H9 (cell line): ENCODE measurements at regions not wholly inside any gene's neighbourhood (a gene's known extent, or its start where the extent isn't known, plus 50 kb on each side); places are given as distances from the start of the nearest gene placed in this dataset.

Experiments
- DNase-seq: peaks from one replicate; pipeline ENCODE4 v3.0.0-alpha.2; 2017
- H2AFZ ChIP-seq: one replicate; pipeline ENCODE4 v1.6.1; 2013; ENCODE audit warnings: mild to moderate bottlenecking, low read length, control low read depth, moderate library complexity
- H2AK5ac ChIP-seq: 2 replicates; pipeline ENCODE4 v1.6.1; 2013; ENCODE audit warnings: low read length, control low read depth, mixed read lengths; ENCODE audit not compliant: insufficient read length
- H2BK120ac ChIP-seq: one replicate; pipeline ENCODE4 v1.6.1; 2013; ENCODE audit warnings: low read depth, mild to moderate bottlenecking, low read length, control low read depth, inconsistent platforms; ENCODE audit not compliant: poor library complexity, severe bottlenecking
- H2BK12ac ChIP-seq: 2 replicates; pipeline ENCODE4 v1.6.1; 2013; ENCODE audit warnings: low read length, control low read depth, mixed read lengths, low read depth; ENCODE audit not compliant: insufficient read length
- H2BK15ac ChIP-seq: 2 replicates; pipeline ENCODE4 v1.6.1; 2013; ENCODE audit warnings: low read depth, low read length, control low read depth
- H2BK20ac ChIP-seq: one replicate; pipeline ENCODE4 v1.6.1; 2013; ENCODE audit warnings: low read depth, mild to moderate bottlenecking, low read length, control low read depth, inconsistent platforms; ENCODE audit not compliant: poor library complexity, severe bottlenecking
- H2BK5ac ChIP-seq: 2 replicates; pipeline ENCODE4 v1.6.1; 2013; ENCODE audit warnings: low read length, control low read depth, mixed read lengths; ENCODE audit not compliant: insufficient read length
- H3K14ac ChIP-seq: 2 replicates; pipeline ENCODE4 v1.6.1; 2013; ENCODE audit warnings: low read length, control low read depth; ENCODE audit not compliant: insufficient read depth
- H3K18ac ChIP-seq: 2 replicates; pipeline ENCODE4 v1.6.1; 2013; ENCODE audit warnings: low read depth, mild to moderate bottlenecking, mixed read lengths, low read length, control low read depth; ENCODE audit not compliant: insufficient read length
- H3K23ac ChIP-seq: 2 replicates; pipeline ENCODE4 v1.6.1; 2013; ENCODE audit warnings: low read length, control low read depth, mixed read lengths, low read depth; ENCODE audit not compliant: insufficient read length
- H3K23me2 ChIP-seq: 2 replicates; pipeline ENCODE4 v1.6.1; 2013; ENCODE audit warnings: low read depth, mild to moderate bottlenecking, mixed read lengths, low read length, control low read depth; ENCODE audit not compliant: insufficient read length, poor library complexity, severe bottlenecking
- H3K27ac ChIP-seq: 2 replicates; pipeline ENCODE4 v1.5.1; 2013; ENCODE audit warnings: low read length, control low read depth, mixed read lengths, low read depth; ENCODE audit not compliant: insufficient read length
- H3K27me3 ChIP-seq: 2 replicates; pipeline ENCODE4 v1.6.1; 2013; ENCODE audit warnings: low read length, control low read depth, inconsistent platforms; ENCODE audit not compliant: insufficient read depth
- H3K4ac ChIP-seq: 2 replicates; pipeline ENCODE4 v1.6.1; 2013; ENCODE audit warnings: low read depth, mild to moderate bottlenecking, control low read depth, inconsistent platforms, low read length, moderate library complexity
- H3K4me1 ChIP-seq: 2 replicates; pipeline ENCODE4 v1.6.1; 2013; ENCODE audit warnings: low read length, control low read depth, inconsistent platforms; ENCODE audit not compliant: insufficient read depth
- H3K4me2 ChIP-seq: 2 replicates; pipeline ENCODE4 v1.6.1; 2013; ENCODE audit warnings: low read length, control low read depth, mixed read lengths; ENCODE audit not compliant: insufficient read length, insufficient read depth
- H3K56ac ChIP-seq: 2 replicates; pipeline ENCODE4 v1.6.1; 2013; ENCODE audit warnings: low read depth, mild to moderate bottlenecking, mixed read lengths, low read length, control low read depth; ENCODE audit not compliant: insufficient read length
- H3K79me1 ChIP-seq: 2 replicates; pipeline ENCODE4 v1.6.1; 2013; ENCODE audit warnings: low read depth, mild to moderate bottlenecking, moderate library complexity, low read length, control low read depth, inconsistent platforms; ENCODE audit not compliant: insufficient read depth, poor library complexity, severe bottlenecking
- H3K79me2 ChIP-seq: 2 replicates; pipeline ENCODE4 v1.6.1; 2013; ENCODE audit warnings: low read length, control low read depth, inconsistent platforms; ENCODE audit not compliant: insufficient read depth
- H3K9ac ChIP-seq: 2 replicates; pipeline ENCODE4 v1.6.1; 2013; ENCODE audit warnings: low read length, control low read depth, mixed read lengths; ENCODE audit not compliant: insufficient read length; ENCODE audit errors: extremely low read depth
- H3K9me3 ChIP-seq: one replicate; pipeline ENCODE4 v1.6.1; 2013; ENCODE audit warnings: low read depth, low read length, inconsistent platforms; ENCODE audit not compliant: control insufficient read depth
- H3T11ph ChIP-seq: one replicate; pipeline ENCODE4 v1.6.1; 2013; ENCODE audit warnings: mild to moderate bottlenecking, low read length, control low read depth, inconsistent platforms
- H4K20me1 ChIP-seq: one replicate; pipeline ENCODE4 v1.6.1; 2013; ENCODE audit not compliant: control insufficient read depth, insufficient read length, insufficient read depth
- H4K5ac ChIP-seq: 2 replicates; pipeline ENCODE4 v1.6.1; 2013; ENCODE audit warnings: low read depth, mild to moderate bottlenecking, mixed read lengths, low read length, control low read depth; ENCODE audit not compliant: insufficient read length
- H4K8ac ChIP-seq: replicated peaks from 2 replicates; pipeline ENCODE4 v1.6.1; 2013; ENCODE audit warnings: low read length, control low read depth, mixed read lengths, low read depth; ENCODE audit not compliant: insufficient read length
- H4K91ac ChIP-seq: 2 replicates; pipeline ENCODE4 v1.6.1; 2013; ENCODE audit warnings: low read depth, mild to moderate bottlenecking, moderate library complexity, mixed read lengths, low read length, control low read depth; ENCODE audit not compliant: insufficient read length
- H3K27ac Mint-ChIP-seq, 3 experiments: 2 replicates in 2 of 3; 3 replicates in 1 of 3; pipeline ENCODE4 v1.8.0; 2020 to 2021; ENCODE audit warnings: mixed read lengths in 3 of 3, mild to moderate bottlenecking in 1 of 3, moderate library complexity in 1 of 3
- H3K27me3 Mint-ChIP-seq: 2 replicates; pipeline ENCODE4 v1.8.0; 2021; ENCODE audit warnings: low read depth, mild to moderate bottlenecking, moderate library complexity, mixed read lengths
- H3K36me3 Mint-ChIP-seq, 3 experiments: 2 replicates in 2 of 3; 3 replicates in 1 of 3; pipeline ENCODE4 v1.8.0; 2020 to 2021; ENCODE audit warnings: low read depth in 3 of 3, mixed read lengths in 3 of 3; ENCODE audit not compliant: insufficient read depth in 1 of 3
- H3K4me1 Mint-ChIP-seq, 2 experiments: 2 replicates each; pipeline ENCODE4 v1.8.0; 2020; ENCODE audit warnings: mixed read lengths in 2 of 2
- H3K4me3 Mint-ChIP-seq, 2 experiments: 2 replicates in 1 of 2; 3 replicates in 1 of 2; pipeline ENCODE4 v1.8.0; 2020 to 2021; ENCODE audit warnings: mild to moderate bottlenecking in 2 of 2, mixed read lengths in 2 of 2, moderate library complexity in 1 of 2
- H3K9me3 Mint-ChIP-seq, 2 experiments: 2 replicates in 1 of 2; 3 replicates in 1 of 2; pipeline ENCODE4 v1.8.0; 2020; ENCODE audit warnings: mild to moderate bottlenecking in 2 of 2, mixed read lengths in 2 of 2, moderate library complexity in 1 of 2
- WGBS: extraction: QIAGEN DNeasy Blood & Tissue Kit; methylation state at CpG from one replicate; pipeline ENCODE4 v1.1.7; 2013; ENCODE audit warnings: missing lambda C conversion rate, low lambda C conversion rate, mixed read lengths; ENCODE audit not compliant: insufficient read length; ENCODE audit errors: extremely low coverage; 5-methylcytosine and 5-hydroxymethylcytosine counted together
- TF ChIP-seq, protein P1 (sequence below): fragments of 200-600 bp; sonication (generic); conservative IDR thresholded peaks from 3 replicates; pipeline ENCODE4 v1.8.0; 2021; ENCODE audit warnings: antibody characterized with exemption, mild to moderate bottlenecking

DNA sequence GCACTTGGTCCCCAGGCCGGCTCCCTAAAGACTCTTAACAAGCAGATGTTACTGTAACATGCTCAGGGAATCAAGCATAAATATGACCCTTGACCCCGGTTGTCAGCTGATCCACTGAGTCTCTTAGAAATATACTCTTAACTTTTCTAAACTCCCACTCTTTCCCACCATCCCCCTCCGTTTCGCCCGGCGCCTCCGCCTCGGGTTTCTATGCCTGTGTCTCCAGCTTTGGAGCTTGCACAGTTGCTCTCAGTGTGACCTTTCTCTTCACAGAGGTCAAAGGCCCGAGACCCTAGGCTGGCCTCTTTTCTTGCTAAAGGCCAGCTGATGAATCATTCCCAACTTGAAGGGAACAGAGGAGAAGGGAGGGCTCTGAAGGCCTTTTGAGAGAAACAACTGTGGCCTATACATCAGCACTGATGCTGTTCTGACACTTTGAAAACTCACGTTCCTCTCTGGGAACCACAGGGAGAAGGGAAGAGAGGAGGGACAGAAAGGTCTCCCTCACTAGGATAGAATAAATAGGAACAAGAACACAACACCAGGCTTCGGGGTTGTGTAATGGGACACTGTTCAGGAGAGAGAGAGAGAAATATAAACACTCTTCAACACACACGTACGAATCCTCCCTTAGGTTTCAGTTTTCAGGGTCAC is 484.5 kb upstream of the NR2F2 start:
- Histone ChIP-seq H3K79me2 (no peaks in the 10 kb centered on the region), H4K8ac (no peak overlapping the region), H2AK5ac (no peak overlapping the region), H3K4me1 (no peaks in the 10 kb centered on the region; the same call in 1 of the 2 replicates), H3K4ac (no peak overlapping the region), H3K4me2 (no peak overlapping the region), H3K27me3 (no peaks in the 10 kb centered on the region), H3K9ac (no peak overlapping the region), H3K23ac (no peak overlapping the region), H3K56ac (no peak overlapping the region), H2BK5ac (no peak overlapping the region), H3K9me3 (no peaks in the 10 kb centered on the region), H4K20me1 (no peaks in the 10 kb centered on the region), H3K79me1 (no peaks in the 10 kb centered on the region), H2AFZ (no peak overlapping the region), H3K14ac (no peak overlapping the region), H3T11ph (no peak overlapping the region), H2BK120ac (no peak overlapping the region), H3K23me2 (no peaks in the 10 kb centered on the region), H4K5ac (no peak overlapping the region), H3K27ac (no peak overlapping the region), H4K91ac (no peak overlapping the region), H2BK15ac (no peak overlapping the region), H3K18ac (no peak overlapping the region), H2BK12ac (no peak overlapping the region), H2BK20ac (no peak overlapping the region)
- TF ChIP-seq, protein P1, sequence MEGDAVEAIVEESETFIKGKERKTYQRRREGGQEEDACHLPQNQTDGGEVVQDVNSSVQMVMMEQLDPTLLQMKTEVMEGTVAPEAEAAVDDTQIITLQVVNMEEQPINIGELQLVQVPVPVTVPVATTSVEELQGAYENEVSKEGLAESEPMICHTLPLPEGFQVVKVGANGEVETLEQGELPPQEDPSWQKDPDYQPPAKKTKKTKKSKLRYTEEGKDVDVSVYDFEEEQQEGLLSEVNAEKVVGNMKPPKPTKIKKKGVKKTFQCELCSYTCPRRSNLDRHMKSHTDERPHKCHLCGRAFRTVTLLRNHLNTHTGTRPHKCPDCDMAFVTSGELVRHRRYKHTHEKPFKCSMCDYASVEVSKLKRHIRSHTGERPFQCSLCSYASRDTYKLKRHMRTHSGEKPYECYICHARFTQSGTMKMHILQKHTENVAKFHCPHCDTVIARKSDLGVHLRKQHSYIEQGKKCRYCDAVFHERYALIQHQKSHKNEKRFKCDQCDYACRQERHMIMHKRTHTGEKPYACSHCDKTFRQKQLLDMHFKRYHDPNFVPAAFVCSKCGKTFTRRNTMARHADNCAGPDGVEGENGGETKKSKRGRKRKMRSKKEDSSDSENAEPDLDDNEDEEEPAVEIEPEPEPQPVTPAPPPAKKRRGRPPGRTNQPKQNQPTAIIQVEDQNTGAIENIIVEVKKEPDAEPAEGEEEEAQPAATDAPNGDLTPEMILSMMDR: no peak
- Mint-ChIP-seq H3K4me3 (no peak overlapping the region), H3K4me1 (peaks cover 5 to 8% of the 10 kb centered on the region in 2 experiments; a peak in 3 of 4 replicates), H3K36me3 (no peaks in the 10 kb centered on the region), H3K27ac (peak overlapping the region in 2 of 3 experiments; percentile 55; a peak in 3 of 7 replicates), H3K9me3 (no peaks in the 10 kb centered on the region), H3K27me3 (no peaks in the 10 kb centered on the region)
- no CpG with 5 or more reads among the region's 13 CpGs for WGBS
- DNase-seq: no peak
